GM21360 (cell line): ENCODE measurements at regions not wholly inside any gene's neighbourhood (a gene's known extent, or its start where the extent isn't known, plus 50 kb on each side); places are given as distances from the start of the nearest gene placed in this dataset.
"Not testable (repeated sequence)": the region's sequence is repeated elsewhere in the genome, so short reads cannot be mapped to it uniquely, and the experiment has no call there.

Source experiments
- ATAC-seq: cut with Tn5 transposase; IDR thresholded peaks from one replicate; pipeline ENCODE4 v1.9.1; 2021; ENCODE audit warnings: mild to moderate bottlenecking, moderate library complexity; ENCODE audit not compliant: unreplicated experiment

GRCh38 chrX:8027827-8028226 lies 100.6 kb upstream of the PNPLA4 start:
- ATAC-seq: no peak

GRCh38 chrX:8025705-8026104 lies 98.5 kb upstream of the PNPLA4 start:
- ATAC-seq: no peak

- ATAC-seq: no peak
These were observed 91.7 kb upstream of the PNPLA4 start for GRCh38 chrX:8018934-8019333.

GRCh38 chrX:8010105-8010504 lies 82.9 kb upstream of the PNPLA4 start:
- no peak for ATAC-seq

- ATAC-seq: no peak
These were observed 78.6 kb upstream of the PNPLA4 start for GRCh38 chrX:8005678-8006347.

- no peak for ATAC-seq
These were observed 76.1 kb upstream of the PNPLA4 start for GRCh38 chrX:8003147-8003883.

GRCh38 chrX:7996851-7997250 lies 69.6 kb upstream of the PNPLA4 start:
- no peak for ATAC-seq

DNA sequence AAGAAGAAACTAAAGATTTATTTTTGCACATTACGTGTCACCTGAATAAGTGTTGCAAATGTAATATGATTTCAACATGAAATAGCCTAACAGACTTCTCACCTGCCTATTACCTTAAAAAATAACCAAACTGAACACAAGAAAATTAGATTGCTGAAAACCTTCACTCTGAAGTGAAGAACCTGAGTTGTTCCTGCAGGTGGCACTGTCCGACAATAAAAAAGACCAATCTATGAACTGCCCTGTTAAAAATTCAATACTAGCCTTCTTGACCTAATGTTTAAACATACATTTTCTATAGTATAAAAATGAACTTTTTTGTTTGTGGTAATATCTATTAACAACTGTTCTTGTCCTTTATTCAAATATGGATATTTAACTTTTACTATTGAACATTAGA lies 69.2 kb upstream of the PNPLA4 start:
- peak; percentile 55 for ATAC-seq

- no peak for ATAC-seq
These were observed 66.7 kb upstream of the PNPLA4 start for GRCh38 chrX:7993873-7994272.

GRCh38 chrX:7988013-7988759 lies 61.0 kb upstream of the PNPLA4 start:
- not testable (repeated sequence) for ATAC-seq

GRCh38 chrX:7987160-7988012 lies 60.2 kb upstream of the PNPLA4 start:
- ATAC-seq: peak; percentile 80

DNA sequence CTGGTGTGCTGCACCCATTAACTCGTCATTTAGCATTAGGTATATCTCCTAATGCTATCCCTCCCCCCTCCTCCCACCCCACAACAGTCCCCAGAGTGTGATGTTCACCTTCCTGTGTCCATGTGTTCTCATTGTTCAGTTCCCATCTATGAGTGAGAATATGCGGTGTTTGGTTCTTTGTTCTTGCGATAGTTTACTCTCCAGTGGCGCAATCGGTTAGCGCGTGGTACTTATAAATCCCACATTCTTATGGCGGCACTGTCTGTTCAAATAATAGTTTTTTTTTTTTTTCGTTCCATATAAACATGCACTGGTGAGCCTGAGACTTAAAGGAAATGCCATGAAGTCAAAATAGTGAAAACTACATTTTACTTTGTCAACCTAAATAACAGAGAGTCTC lies 59.5 kb upstream of the PNPLA4 start:
- not testable (repeated sequence) for ATAC-seq

DNA sequence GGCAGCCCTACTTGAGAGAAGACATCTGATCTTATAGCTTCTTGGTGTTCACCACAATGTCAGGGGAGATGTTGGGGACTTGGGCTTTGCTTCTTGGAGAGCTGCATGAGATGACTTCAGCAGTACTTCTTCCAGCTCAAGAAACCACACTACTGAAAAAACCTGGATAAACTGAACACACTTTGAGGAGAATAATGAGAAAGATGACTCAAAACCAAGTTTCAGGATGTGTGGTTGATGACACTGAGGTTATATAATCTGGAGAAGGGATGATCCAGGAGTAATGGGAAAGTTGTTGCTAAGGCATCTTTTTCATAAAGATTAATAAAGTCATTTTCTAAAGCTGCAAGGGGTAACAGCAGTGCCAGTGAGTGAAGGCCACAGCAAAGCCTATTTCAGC lies 58.4 kb upstream of the PNPLA4 start:
- no peak for ATAC-seq

GRCh38 chrX:7983581-7983980 lies 56.4 kb upstream of the PNPLA4 start:
- ATAC-seq: no peak
